Osteoblast (primary cell): ENCODE measurements at regions not wholly inside any gene's neighbourhood (a gene's known extent, or its start where the extent isn't known, plus 50 kb on each side); places are given as distances from the start of the nearest gene placed in this dataset.
"Not testable (repeated sequence)": the region's sequence is repeated elsewhere in the genome, so short reads cannot be mapped to it uniquely, and the experiment has no call there.

ENCODE experiments used
- DNase-seq: peaks from one replicate; pipeline ENCODE4 v3.0.0; 2011; ENCODE audit warnings: low spot score, mixed read lengths; ENCODE audit not compliant: insufficient read length; ENCODE audit errors: missing footprints
- H2AFZ ChIP-seq: 2 replicates; pipeline ENCODE4 v1.6.0; 2011; ENCODE audit warnings: mild to moderate bottlenecking, low read length
- H3K27ac ChIP-seq: 2 replicates; pipeline ENCODE4 v1.5.1; 2011; ENCODE audit warnings: mild to moderate bottlenecking, low read depth, low read length, moderate library complexity
- H3K27me3 ChIP-seq: 2 replicates; pipeline ENCODE4 v1.6.0; 2012; ENCODE audit warnings: mild to moderate bottlenecking, control low read depth, inconsistent platforms, low read length, moderate library complexity; ENCODE audit not compliant: insufficient read depth
- H3K36me3 ChIP-seq: 2 replicates; pipeline ENCODE4 v1.5.1; 2011; ENCODE audit warnings: mild to moderate bottlenecking, low read length, control low read depth, moderate library complexity; ENCODE audit not compliant: insufficient read depth
- H3K4me1 ChIP-seq: 2 replicates; pipeline ENCODE4 v1.5.1; 2011; ENCODE audit warnings: mild to moderate bottlenecking, low read length, control low read depth, moderate library complexity; ENCODE audit not compliant: insufficient read depth
- H3K4me2 ChIP-seq: 2 replicates; pipeline ENCODE4 v1.6.0; 2011; ENCODE audit warnings: mild to moderate bottlenecking, low read length; ENCODE audit not compliant: insufficient read depth
- H3K4me3 ChIP-seq: fragments of 200-600 bp; sonication (generic); 3 replicates; pipeline ENCODE4 v1.5.1; 2012; ENCODE audit warnings: mild to moderate bottlenecking, low read length, inconsistent platforms; ENCODE audit not compliant: insufficient read depth
- H3K79me2 ChIP-seq: 2 replicates; pipeline ENCODE4 v1.6.0; 2012; ENCODE audit warnings: mild to moderate bottlenecking, low read length, control low read depth, inconsistent platforms; ENCODE audit not compliant: insufficient read depth
- H3K9me3 ChIP-seq: 2 replicates; pipeline ENCODE4 v1.5.1; 2011; ENCODE audit warnings: low read depth, low read length, control low read depth
- H4K20me1 ChIP-seq: 2 replicates; pipeline ENCODE4 v1.6.0; 2012; ENCODE audit warnings: mild to moderate bottlenecking, low read length, control low read depth; ENCODE audit not compliant: insufficient read depth
- CTCF ChIP-seq: IDR thresholded peaks from 2 replicates; pipeline ENCODE4 v1.5.1; 2011; ENCODE audit warnings: mild to moderate bottlenecking, low read depth, low read length, moderate library complexity; ENCODE audit errors: extremely low read depth

- Histone ChIP-seq H3K9me3 (no peaks in the 10 kb centered on the region), H3K27me3 (no peaks in the 10 kb centered on the region), H3K36me3 (no peaks in the 10 kb centered on the region), H3K27ac (no peak overlapping the region), H3K79me2 (no peaks in the 10 kb centered on the region), H4K20me1 (no peaks in the 10 kb centered on the region), H3K4me3 (no peak overlapping the region), H2AFZ (no peak overlapping the region), H3K4me1 (no peaks in the 10 kb centered on the region), H3K4me2 (no peak overlapping the region)
- DNase-seq = no peak
- TF ChIP-seq CTCF = no peak
Observed at GRCh38 chr12:115294453-115295133, 610.6 kb upstream of the TBX3 start.

- H4K20me1 ChIP-seq, DNase-seq, H3K79me2 ChIP-seq, H3K4me3 ChIP-seq, H3K9me3 ChIP-seq, H2AFZ ChIP-seq, H3K36me3 ChIP-seq, H3K27ac ChIP-seq, H3K27me3 ChIP-seq, H3K4me2 ChIP-seq, H3K4me1 ChIP-seq: not testable (repeated sequence)
Observed at GRCh38 chr12:115285429-115285828, 601.5 kb upstream of the TBX3 start.

- H3K9me3 ChIP-seq = no peaks in the 10 kb centered on the region
- no peak overlapping the region for H3K4me2 ChIP-seq
- H3K36me3 ChIP-seq = no peaks in the 10 kb centered on the region
- no peak overlapping the region for H3K27ac ChIP-seq
- H4K20me1 ChIP-seq = no peaks in the 10 kb centered on the region
- H3K4me1 ChIP-seq = no peaks in the 10 kb centered on the region
- no peak for TF ChIP-seq CTCF
- no peak overlapping the region for H3K4me3 ChIP-seq
- no peaks in the 10 kb centered on the region for H3K27me3 ChIP-seq
- H2AFZ ChIP-seq = no peak overlapping the region
- no peaks in the 10 kb centered on the region for H3K79me2 ChIP-seq
- DNase-seq = no peak
Observed at GRCh38 chr12:115273456-115273855, 589.5 kb upstream of the TBX3 start.

GRCh38 chr12:115268451-115268850 is 584.5 kb upstream of the TBX3 start:
- H3K4me1 ChIP-seq = no peaks in the 10 kb centered on the region
- no peaks in the 10 kb centered on the region for H3K9me3 ChIP-seq
- H3K4me3 ChIP-seq = no peak overlapping the region
- H4K20me1 ChIP-seq = no peaks in the 10 kb centered on the region
- H3K27ac ChIP-seq = no peak overlapping the region
- no peaks in the 10 kb centered on the region for H3K79me2 ChIP-seq
- H2AFZ ChIP-seq = no peak overlapping the region
- H3K36me3 ChIP-seq = no peaks in the 10 kb centered on the region
- no peaks in the 10 kb centered on the region for H3K27me3 ChIP-seq
- no peak for TF ChIP-seq CTCF
- H3K4me2 ChIP-seq = no peak overlapping the region
- no peak for DNase-seq
